GM19395 (cell line): ENCODE measurements at regions not wholly inside any gene's neighbourhood (a gene's known extent, or its start where the extent isn't known, plus 50 kb on each side); places are given as distances from the start of the nearest gene placed in this dataset.

Experiments
- ATAC-seq: cut with Tn5 transposase; IDR thresholded peaks from one replicate; pipeline ENCODE4 v1.9.1; 2021; ENCODE audit warnings: mild to moderate bottlenecking, moderate library complexity; ENCODE audit not compliant: unreplicated experiment

DNA sequence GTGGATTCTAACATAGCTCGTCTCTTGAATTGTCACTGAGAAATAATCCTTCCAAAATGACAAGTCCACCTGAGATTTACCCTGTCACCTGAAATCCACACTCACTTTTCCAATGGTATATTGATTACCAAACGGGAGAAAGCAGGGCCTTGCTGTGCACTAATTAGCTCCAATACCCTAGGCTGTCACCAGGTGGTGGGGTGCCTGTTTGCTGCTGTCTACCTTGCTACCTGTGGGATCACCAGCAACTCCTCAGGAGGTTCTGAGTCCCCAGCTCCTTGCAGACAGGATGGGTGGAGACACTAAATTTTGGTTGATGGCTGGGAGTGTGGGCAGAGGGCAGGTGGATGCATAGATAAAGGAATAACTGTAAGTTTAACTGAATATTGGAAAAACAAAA, 237.2 kb upstream of the ZNF32 start:
- ATAC-seq, result no peak

DNA sequence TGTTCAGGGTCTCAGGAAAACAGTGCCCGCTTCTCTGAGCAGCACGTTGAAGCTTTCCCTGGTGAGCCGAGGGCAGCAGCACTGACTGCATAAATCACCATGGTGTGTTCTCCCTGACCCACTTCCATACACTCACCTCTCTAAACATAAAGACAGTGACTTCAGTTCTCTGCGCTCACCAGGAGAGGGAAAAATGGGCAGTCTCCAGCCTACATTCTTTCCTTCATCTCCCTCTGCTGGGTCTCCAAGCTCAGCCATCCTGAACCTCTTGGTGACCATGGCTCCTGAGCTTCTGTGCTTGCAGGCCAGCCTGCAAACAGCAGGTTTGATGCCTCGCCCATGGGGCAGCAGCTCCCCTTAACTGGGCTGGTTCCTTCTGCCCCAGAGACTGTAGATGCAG, 236.6 kb upstream of the ZNF32 start:
- no peak for ATAC-seq

DNA sequence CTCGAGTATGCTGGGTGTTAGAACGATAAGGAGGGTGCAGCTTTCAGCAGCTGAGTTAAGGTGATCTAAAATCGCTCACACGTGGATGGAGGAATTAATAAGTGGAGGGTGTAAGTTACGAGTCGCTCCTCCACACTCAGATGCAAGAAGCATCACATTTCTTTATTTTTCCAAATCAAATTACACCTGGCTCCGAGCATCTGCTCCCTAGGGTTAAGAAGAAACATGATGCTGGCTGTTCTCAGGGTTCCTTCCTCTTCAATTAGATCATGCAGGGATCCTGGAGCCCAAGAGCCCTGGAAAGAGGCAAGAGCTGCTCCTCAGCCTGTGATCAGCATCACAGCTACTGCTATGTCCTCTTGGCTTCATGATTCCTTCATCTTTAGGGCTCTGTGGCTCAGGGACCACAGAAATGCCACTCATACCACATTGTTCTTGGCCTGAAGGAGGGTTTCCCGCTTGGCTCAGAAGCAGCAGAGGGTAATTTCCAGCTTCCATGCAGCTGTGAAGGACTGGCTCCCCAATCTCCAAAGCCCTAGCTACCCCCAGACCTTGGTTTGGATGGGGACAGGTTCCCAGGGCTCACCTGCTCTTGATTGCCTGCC, 235.9 kb upstream of the ZNF32 start:
- no peak for ATAC-seq

DNA sequence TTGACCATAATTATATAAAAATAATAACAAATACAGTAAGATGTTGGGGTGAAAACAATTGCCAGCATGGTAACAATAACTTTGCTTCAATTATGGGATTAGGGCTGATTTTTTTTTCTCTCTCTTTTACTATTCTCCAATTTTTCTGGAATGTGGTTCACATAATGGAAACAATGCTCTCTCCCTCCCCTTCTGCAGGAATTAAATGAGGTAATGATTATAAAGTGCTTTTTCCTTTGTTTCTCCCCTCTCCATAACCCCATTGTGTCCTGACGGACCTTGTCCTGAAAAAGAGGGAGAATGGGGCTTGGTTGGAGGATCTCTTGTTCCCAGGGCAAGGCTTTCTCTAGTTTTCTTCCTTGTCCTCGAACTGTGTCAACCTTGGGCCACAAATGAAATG, 234.0 kb upstream of the ZNF32 start:
- ATAC-seq, result no peak

DNA sequence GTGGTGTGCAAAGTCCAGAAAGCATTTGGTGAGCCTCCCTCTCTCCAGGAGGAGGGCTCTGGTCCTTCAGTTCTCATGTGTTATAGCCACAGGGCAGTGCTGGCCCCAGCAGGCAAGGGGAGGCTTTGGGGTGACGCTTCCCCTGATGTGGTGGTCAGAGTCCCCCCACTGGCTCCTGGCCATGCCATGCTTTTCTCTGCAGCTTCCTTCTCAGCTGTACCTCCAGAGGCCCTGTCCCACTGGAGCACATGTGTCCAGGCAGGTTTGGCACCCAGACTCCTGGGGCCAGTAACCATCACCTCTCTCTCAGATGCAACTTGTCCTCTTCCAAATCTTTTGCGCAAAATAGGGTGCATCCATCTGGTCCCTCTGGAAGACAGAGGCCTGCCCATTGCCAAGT, 233.0 kb upstream of the ZNF32 start:
- ATAC-seq, result no peak

DNA sequence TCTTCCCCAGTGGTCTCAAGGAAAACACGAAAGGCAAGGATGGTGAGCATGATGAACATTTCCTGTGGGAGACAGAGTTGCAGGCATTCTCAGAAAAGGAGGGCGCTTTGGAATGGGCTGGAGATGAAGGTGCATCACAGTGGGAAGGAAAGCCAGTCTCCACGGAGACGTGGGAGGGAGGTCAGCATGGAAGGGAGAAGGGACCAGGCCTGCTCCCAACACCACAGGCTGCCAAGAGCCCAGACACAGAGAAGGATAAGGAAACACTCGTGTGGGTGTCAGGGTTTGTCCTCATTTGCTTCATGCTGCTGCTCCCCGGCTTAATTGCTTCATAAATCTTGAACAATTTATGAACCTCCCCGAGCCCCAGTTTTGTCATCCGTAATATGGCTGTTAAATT, 231.5 kb upstream of the ZNF32 start:
- ATAC-seq, result no peak

DNA sequence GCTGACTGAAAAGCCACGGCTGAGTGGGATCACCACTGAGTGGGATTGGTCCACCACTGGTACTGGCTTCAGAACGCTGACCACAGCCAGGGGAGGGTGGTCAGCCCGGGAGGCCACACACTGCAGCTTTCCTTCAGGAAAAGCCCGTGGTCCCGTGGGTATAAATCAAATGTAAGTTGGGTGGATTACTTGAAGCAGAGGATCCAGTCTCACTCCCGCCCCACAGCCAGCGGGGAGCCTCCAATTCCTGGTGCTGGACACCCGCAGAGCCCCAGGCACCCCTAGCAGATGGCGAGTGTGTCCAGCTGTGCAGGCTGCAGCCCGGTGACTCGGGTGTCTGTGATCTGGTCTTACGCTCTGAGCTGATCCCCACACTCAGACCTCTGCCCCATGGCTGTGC, 231.1 kb upstream of the ZNF32 start:
- ATAC-seq, result no peak

DNA sequence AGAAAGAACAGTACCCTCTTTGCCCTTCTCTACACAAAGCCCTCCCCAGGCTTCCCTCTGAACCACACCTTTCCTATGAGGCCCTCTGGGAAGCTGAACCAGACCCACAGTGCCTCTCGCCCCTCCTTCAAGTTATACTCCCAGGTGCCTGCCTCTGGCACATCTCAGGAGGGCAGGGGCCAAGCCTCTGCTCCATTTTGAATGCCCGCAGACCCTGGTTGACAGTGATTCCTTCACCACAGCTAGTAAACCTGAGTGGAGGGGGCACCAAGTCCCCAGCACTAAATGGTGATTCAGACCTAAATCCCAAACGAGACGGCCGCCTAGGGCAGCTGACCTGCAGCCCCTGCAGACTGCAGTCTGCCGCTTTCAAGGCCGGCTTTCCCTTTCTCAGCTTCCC, 230.5 kb upstream of the ZNF32 start:
- ATAC-seq, result no peak

DNA sequence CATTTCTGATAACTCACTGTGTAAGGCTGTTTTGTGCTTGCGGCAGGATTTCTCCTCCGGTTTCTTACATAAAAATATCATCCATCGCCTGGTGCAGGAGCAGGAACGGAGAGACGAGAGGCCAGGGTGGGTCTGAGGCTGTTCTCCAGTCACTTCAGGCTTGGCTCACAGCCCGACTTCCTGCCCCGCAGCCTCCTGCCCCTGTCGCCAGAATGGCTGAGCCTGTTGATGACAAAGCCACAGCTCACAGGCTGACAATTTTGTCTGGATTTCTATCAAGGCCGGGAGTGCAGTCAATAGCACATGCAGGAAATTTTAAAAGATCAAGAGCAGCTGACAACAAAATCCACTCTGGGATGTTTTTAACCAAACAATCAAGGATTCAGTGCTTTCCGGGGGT, 229.7 kb upstream of the ZNF32 start:
- ATAC-seq, result no peak

DNA sequence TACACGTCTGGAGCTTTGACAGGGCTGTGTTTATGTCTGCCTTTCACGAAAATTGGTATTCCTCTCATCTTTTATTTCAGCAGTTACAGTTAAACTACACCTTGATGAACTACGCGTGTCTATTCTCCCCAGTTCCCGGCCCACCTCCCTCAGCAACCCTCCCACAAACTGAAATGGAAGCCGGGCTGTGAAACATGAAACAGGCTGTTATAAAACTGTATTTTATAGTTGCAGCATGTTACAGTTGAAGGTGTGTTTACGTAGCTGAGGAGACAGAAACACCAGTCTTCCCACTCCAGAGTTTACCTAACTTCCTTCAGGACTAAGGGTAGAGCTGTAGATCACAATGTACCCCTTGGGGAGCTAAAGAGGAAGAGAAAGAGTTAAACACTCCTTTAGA, 228.3 kb upstream of the ZNF32 start:
- no peak for ATAC-seq

DNA sequence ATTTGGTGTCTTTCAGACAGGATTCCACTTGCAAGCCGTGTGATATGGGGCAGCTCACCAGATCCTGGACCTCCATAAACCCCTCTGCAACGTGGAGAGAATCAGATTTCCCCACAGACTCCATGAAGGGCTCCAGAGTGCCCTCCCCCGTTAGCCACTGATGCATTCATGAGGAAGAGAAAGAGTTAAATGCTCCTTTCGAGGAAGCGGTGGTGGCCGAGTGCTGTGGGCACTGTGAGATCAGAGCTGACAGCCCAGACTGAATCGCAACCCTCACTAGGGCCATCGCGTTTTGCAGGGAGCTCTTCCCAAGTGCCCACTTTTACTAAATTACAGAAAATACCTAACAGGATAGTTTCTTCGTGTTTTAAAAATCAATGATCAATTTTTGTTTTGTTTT, 226.3 kb upstream of the ZNF32 start:
- ATAC-seq, result no peak

DNA sequence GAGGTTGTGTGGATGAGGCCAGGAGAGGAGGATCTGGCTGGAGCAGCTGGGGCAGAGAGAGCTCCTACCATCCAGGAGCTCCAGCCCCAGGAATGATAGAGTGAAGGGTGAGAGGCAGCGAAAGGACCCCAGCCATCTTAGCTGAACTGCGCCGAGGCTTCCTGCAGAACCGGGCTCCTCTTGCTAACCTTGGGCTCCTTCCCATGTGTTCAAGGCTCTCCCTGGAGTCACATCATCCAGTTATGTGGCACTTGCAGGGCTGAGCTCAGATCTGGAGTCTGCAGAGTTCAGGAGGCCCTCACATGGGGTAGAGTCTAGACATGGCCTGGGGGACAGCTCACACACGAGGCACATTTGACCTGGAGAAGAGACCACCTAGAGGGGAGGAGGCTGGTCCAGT, 225.0 kb upstream of the ZNF32 start:
- no peak for ATAC-seq

DNA sequence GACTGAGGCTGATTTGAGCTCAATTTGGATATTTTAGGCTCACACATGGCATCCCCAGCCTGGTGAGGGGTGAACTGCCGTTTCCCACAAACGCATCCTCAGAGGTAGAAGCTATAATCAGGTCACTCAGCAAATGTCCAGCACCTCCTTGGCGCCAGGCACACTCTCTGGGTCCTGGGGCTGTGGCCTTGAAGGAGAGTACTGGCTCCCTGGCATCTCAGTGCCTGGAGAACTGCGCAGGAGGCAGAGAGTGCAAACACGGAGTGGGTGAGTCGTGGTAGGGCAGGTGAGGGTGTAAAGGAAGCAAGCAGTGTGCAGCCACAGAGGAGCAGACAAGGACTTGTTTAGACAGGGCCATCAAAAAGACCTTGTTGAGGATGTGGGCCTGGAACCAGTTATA, 224.0 kb upstream of the ZNF32 start:
- ATAC-seq, result no peak

DNA sequence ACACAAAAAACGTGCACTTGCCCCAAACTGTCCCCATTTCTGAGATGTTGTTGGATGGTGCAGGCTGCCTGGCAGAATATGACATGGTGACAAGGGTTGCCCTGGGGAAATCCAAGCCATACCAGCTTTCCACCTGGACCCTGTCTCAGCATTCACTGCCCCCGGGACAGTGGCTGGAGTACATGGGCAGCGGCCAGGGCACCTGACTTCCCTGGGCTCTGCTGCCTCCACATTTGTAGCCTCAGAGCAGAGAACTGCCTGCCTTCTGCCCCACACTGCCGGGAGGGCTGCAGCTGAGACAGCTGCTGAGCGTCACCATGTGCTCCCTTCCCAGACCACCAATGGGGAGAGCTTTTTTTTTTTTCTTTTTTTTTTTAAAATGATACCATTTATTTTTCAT, 222.9 kb upstream of the ZNF32 start:
- ATAC-seq, result no peak

DNA sequence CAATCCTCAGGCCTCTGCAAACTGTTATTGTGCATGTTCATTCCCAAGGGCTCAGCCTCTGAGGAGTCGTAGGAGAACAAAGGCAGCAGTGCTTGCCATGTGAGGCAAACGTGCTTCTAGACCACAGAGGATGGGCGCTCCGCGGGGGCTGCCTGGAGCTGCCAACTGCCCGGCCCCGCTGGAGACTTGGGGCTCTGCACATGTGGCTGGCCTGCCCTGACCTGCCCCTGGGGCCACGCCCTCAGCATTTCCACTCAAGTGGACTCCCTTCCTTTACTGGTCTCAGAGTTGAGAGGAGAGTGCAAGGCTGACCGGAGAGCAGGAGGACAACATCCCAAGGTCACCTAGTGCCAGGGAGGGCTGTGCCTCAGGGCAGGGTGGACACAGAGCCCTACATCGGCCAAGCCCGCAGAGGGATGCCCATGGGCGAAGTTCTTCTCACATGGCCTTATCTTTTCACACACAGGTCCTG, 222.3 kb upstream of the ZNF32 start:
- ATAC-seq, result no peak

DNA sequence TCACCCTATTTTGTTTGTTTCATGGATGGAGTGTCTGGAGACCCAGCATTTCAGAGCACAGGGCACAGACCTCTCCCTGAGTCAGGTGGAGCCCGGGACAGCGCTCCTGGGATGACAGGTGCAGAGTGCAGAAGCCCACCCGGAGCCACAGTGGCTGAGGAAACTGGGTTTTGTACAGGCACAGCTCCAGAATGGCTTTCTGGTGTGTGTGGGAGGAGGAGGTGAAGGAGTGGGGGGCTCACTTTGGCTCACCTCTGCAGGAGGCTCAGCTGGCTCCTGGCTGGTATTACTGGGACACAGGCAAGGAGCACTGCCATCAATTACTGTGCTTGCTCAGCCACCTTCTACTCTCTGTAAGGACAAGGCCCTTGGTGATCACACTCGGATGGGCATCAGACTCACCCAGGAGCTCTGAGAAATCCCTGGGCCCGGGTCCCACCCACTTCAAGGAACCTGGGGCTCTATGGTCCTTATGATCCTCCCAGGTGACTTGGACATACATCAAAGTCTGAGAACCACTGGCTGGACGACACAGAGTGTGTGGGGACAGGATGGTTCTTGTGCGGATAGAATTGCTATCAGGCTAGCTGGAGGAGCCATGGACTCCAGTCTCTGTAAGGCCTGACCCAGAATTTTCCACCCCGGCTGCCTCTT, 221.1 kb upstream of the ZNF32 start:
- ATAC-seq, result no peak

DNA sequence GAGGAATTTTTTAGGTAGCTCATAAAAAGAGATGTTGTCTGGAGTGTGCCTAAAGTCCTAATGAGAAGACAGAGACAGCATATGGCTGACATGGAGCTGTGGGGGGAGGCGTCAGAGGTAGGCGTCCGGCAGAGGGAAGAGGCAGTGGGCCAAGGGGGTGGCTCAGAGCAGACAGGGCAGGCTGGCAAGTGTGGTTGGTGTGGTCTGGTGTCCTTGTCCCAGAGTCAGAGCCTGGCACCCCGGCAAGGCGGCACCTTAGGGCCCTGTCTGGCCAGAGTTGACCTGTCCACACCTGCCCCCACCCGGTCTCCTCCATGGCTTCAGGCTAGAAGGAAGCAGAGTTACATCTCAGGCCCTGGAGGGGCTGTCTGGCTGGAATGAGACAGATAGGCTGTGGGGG, 220.3 kb upstream of the ZNF32 start:
- no peak for ATAC-seq

DNA sequence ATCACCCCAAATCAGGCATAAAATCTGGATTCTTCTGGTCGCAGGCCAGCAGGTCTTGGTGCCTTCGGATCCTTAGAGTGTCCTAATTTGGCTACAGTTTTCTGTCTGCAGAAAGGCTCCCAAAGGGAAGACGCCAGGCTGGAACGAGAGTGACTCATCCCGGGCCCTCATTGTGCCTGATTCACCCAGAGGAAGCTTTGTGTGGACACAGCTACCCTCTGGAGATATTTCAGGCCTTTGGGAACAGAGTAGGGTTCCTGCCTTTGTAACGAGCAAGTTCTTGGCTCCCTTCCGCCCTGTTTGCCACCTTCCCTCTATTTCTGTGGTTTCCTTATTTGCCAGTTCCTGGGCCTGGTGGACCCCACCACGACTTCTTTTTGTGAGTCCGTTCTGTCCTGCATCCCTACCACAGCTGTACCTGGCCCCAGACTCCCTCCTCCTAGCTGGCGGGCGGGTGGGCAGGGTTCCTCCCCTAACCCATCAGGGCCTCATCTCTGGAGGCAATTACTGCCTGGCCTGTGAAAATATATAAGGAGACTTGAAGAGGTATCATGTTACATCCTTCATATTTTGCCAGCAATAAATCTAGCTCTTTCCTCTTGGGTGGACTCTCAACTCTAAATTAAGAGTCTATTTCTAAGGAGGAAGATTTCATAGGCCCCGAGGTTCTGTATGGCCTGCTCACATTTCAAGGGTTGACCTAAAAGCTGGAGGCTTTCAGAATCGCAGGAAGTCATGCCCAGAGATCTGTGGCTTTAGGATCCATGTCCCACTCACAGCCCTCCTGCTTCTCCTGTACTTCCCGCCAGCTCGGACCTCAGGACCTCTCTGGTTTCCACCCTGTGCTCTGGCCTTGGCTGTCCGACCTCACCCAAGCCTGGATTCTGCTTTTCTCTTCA, 219.2 kb upstream of the ZNF32 start:
- ATAC-seq, result no peak

DNA sequence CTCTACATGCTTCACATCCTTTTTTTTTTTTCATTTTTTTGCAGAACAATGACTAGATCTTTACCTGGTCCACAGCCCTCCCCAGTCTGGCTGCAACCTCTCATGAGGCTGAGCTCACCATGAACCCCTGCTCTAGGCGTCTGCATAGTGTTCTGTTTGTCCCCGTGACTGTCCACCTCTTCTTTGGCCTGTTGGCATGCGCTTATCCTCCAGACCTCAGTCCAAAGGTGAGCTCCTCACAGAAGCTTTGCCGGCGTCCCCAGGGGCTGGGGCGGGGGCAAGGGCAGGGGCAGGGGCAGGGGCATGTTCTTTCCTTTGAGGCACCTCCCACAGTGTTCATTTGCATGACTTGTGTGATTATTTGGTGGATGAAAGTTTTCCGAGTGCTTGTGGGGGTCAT, 218.4 kb upstream of the ZNF32 start:
- no peak for ATAC-seq

DNA sequence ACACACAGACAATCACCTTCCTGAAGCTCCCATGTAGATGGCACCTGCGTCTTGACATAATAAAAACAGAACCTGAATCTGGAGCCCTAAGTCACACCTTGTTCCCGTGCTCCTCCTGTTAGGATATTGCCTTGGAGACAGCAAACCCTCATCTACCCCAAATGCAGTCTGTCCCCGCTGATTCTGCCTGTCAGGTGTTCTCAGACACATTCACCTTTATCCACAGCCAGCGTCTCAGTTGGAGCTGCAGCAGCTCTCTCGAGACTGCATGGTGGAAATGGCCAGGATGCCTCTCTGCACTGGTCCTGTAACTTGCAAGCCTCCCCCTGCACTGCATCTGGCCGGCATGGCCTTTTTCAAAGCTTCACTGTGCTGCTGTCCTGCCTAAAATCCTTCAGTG, 218.0 kb upstream of the ZNF32 start:
- no peak for ATAC-seq

DNA sequence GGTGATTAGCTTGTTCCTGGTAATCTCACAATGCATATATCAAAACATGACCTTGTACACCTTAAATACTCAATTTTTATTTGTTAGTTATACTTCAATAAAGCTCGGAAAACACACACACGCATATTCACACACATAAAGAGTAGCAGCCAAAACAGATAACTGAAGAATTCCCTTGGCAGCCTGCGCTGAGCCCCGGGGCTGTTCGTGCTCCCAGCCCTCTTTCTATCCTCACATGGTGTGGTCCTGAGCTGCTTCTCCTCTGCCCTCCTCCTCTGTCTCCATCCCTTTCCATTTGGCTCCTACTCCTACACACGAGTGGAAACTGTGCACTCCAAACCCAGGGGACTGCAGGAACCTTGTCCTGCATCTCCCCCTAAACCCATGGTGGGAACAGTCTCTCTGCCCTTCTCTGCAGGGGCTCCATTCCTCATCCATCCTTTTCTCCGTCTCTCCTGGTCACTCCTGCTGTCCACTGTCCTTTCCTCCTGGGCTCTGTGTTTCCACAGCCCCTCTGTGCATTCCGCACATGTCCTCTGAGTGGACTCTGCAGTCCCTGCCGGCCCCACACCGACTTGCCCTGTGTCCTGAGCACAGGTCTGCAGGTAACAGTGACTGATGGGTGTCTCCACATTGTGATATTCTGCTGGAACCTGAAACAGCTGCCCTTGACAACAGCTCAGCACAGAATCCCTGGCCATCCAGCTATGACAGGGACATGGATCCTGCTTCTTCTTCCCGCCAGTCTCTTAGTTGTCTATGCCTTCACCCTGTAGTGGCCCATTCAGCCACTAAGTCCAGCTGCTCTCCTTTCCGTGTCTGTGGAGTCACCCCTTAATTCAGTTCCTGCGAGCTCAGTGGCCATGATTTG, 216.8 kb upstream of the ZNF32 start:
- no peak for ATAC-seq
